ENCODE measurements at regions not wholly inside any gene's neighbourhood (a gene's known extent, or its start where the extent isn't known, plus 50 kb on each side); places are given as distances from the start of the nearest gene placed in this dataset.
A peak's percentile ranks its signal among the peaks of the same experiment; 100 is the strongest.

GRCh38 chr22:49449377-49449776, 378.3 kb downstream of the BRD1 start:
- peak overlapping the region; percentile 63 for H3K27ac Mint-ChIP-seq (ENCODE audit: unreplicated experiment)
- DNase-seq (ENCODE audit: low read depth, low spot score): no peak
- no peaks in the 10 kb centered on the region for H3K9me3 Mint-ChIP-seq
- H3K4me3 Mint-ChIP-seq: no peak overlapping the region
- TF ChIP-seq CTCF (conservative IDR thresholded peaks at IDR 0.05): no peak
- H3K36me3 Mint-ChIP-seq (ENCODE audit: low read depth): no peaks in the 10 kb centered on the region
- peaks cover 49% of the 10 kb centered on the region for H3K27me3 Mint-ChIP-seq (ENCODE audit: low read depth)
- peaks cover 32% of the 10 kb centered on the region for H3K4me1 Mint-ChIP-seq

- Mint-ChIP-seq H3K4me3 (peak overlapping the region; percentile 3), H3K4me1 (peaks cover 32% of the 10 kb centered on the region), H3K36me3 (ENCODE audit: low read depth) (no peaks in the 10 kb centered on the region), H3K27ac (ENCODE audit: unreplicated experiment) (no peak overlapping the region), H3K27me3 (ENCODE audit: low read depth) (peaks cover 51% of the 10 kb centered on the region), H3K9me3 (no peaks in the 10 kb centered on the region)
- DNase-seq (ENCODE audit: low read depth, low spot score): no peak
- no peak for TF ChIP-seq CTCF (conservative IDR thresholded peaks at IDR 0.05)
Observed at GRCh38 chr22:49448526-49448925, 379.1 kb downstream of the BRD1 start.

GRCh38 chr22:49447837-49448236, 379.8 kb downstream of the BRD1 start:
- DNase-seq (ENCODE audit: low read depth, low spot score): no peak
- H3K36me3 Mint-ChIP-seq (ENCODE audit: low read depth): no peaks in the 10 kb centered on the region
- no peaks in the 10 kb centered on the region for H3K9me3 Mint-ChIP-seq
- peaks cover 51% of the 10 kb centered on the region for H3K27me3 Mint-ChIP-seq (ENCODE audit: low read depth)
- no peak overlapping the region for H3K27ac Mint-ChIP-seq (ENCODE audit: unreplicated experiment)
- H3K4me1 Mint-ChIP-seq: peaks cover 32% of the 10 kb centered on the region
- no peak overlapping the region for H3K4me3 Mint-ChIP-seq
- no peak for TF ChIP-seq CTCF (conservative IDR thresholded peaks at IDR 0.05)

- Mint-ChIP-seq H3K9me3 (no peaks in the 10 kb centered on the region), H3K27ac (ENCODE audit: unreplicated experiment) (no peak overlapping the region), H3K36me3 (ENCODE audit: low read depth) (no peaks in the 10 kb centered on the region), H3K4me1 (peaks cover 32% of the 10 kb centered on the region), H3K4me3 (no peak overlapping the region), H3K27me3 (ENCODE audit: low read depth) (peaks cover 51% of the 10 kb centered on the region)
- no peak for DNase-seq (ENCODE audit: low read depth, low spot score)
- TF ChIP-seq CTCF (conservative IDR thresholded peaks at IDR 0.05): no peak
Observed at GRCh38 chr22:49446759-49447710, 380.6 kb downstream of the BRD1 start.

GRCh38 chr22:49446145-49446758, 381.4 kb downstream of the BRD1 start:
- Mint-ChIP-seq H3K27ac (ENCODE audit: unreplicated experiment) (no peak overlapping the region), H3K4me3 (no peak overlapping the region), H3K36me3 (ENCODE audit: low read depth) (no peaks in the 10 kb centered on the region), H3K9me3 (no peaks in the 10 kb centered on the region), H3K4me1 (peaks cover 32% of the 10 kb centered on the region), H3K27me3 (ENCODE audit: low read depth) (peaks cover 50% of the 10 kb centered on the region)
- no peak for TF ChIP-seq CTCF (conservative IDR thresholded peaks at IDR 0.05)
- DNase-seq (ENCODE audit: low read depth, low spot score): no peak

All from neural crest cell (in vitro differentiated cells).